ENCODE measurements at regions not wholly inside any gene's neighbourhood (a gene's known extent, or its start where the extent isn't known, plus 50 kb on each side); places are given as distances from the start of the nearest gene placed in this dataset.

GRCh38 chr13:31056644-31057271 lies 104.9 kb downstream of the HSPH1 start:
- no peak overlapping the region for H3K4me2 ChIP-seq (ENCODE audit: low read length)
- TF ChIP-seq EZH2phosphoT487 (IDR thresholded peaks at IDR 0.05; ENCODE audit: borderline replicate concordance, low read length) = no peak
- no peak for TF ChIP-seq CTCF (IDR thresholded peaks at IDR 0.05; ENCODE audit: low read depth, low read length, poor library complexity, severe bottlenecking)
- H3K4me1 ChIP-seq (ENCODE audit: control insufficient read depth, low read length) = no peaks in the 10 kb centered on the region
- no peaks in the 10 kb centered on the region for H3K9me2 ChIP-seq (replicated peaks; ENCODE audit: control insufficient read depth, low read length)
- H3K27ac ChIP-seq (ENCODE audit: low read depth, low read length) = no peak overlapping the region
- H3K79me2 ChIP-seq (ENCODE audit: control insufficient read depth, low read length) = no peaks in the 10 kb centered on the region
- H3K27me3 ChIP-seq (ENCODE audit: control insufficient read depth, low read length) = peaks cover 5% of the 10 kb centered on the region
- no peaks in the 10 kb centered on the region for H4K20me1 ChIP-seq (ENCODE audit: control insufficient read depth, insufficient read depth, low read depth, low read length)
- H3K36me3 ChIP-seq (ENCODE audit: control insufficient read depth, low read length) = no peaks in the 10 kb centered on the region
- H3F3A ChIP-seq (ENCODE audit: control insufficient read depth, insufficient read depth) = no peaks in the 10 kb centered on the region
- no peak overlapping the region for H3K4me3 ChIP-seq (ENCODE audit: low read length)
- no peaks in the 10 kb centered on the region for H3K9me3 ChIP-seq (ENCODE audit: control insufficient read depth, insufficient read depth, low read length)

- no peak for TF ChIP-seq EZH2phosphoT487 (IDR thresholded peaks at IDR 0.05; ENCODE audit: borderline replicate concordance, low read length)
- no peak for TF ChIP-seq CTCF (IDR thresholded peaks at IDR 0.05; ENCODE audit: low read depth, low read length, poor library complexity, severe bottlenecking)
- Histone ChIP-seq H3K79me2 (ENCODE audit: control insufficient read depth, low read length) (no peaks in the 10 kb centered on the region), H3K36me3 (ENCODE audit: control insufficient read depth, low read length) (no peaks in the 10 kb centered on the region), H3F3A (ENCODE audit: control insufficient read depth, insufficient read depth) (no peaks in the 10 kb centered on the region), H3K4me3 (ENCODE audit: low read length) (no peak overlapping the region), H3K27me3 (ENCODE audit: control insufficient read depth, low read length) (peaks cover 8% of the 10 kb centered on the region), H3K27ac (ENCODE audit: low read depth, low read length) (no peak overlapping the region), H4K20me1 (ENCODE audit: control insufficient read depth, insufficient read depth, low read depth, low read length) (no peaks in the 10 kb centered on the region), H3K9me3 (ENCODE audit: control insufficient read depth, insufficient read depth, low read length) (no peaks in the 10 kb centered on the region), H3K4me1 (ENCODE audit: control insufficient read depth, low read length) (no peaks in the 10 kb centered on the region), H3K9me2 (replicated peaks; ENCODE audit: control insufficient read depth, low read length) (no peaks in the 10 kb centered on the region), H3K4me2 (ENCODE audit: low read length) (no peak overlapping the region)
Observed at GRCh38 chr13:31055589-31055988, 106.1 kb downstream of the HSPH1 start.

- Histone ChIP-seq H3K9me2 (replicated peaks; ENCODE audit: control insufficient read depth, low read length) (no peaks in the 10 kb centered on the region), H4K20me1 (ENCODE audit: control insufficient read depth, insufficient read depth, low read depth, low read length) (no peaks in the 10 kb centered on the region), H3K36me3 (ENCODE audit: control insufficient read depth, low read length) (no peaks in the 10 kb centered on the region), H3K9me3 (ENCODE audit: control insufficient read depth, insufficient read depth, low read length) (no peaks in the 10 kb centered on the region), H3K27me3 (ENCODE audit: control insufficient read depth, low read length) (peaks cover 8% of the 10 kb centered on the region), H3K4me2 (ENCODE audit: low read length) (no peak overlapping the region), H3K79me2 (ENCODE audit: control insufficient read depth, low read length) (no peaks in the 10 kb centered on the region), H3K4me1 (ENCODE audit: control insufficient read depth, low read length) (no peaks in the 10 kb centered on the region), H3F3A (ENCODE audit: control insufficient read depth, insufficient read depth) (no peaks in the 10 kb centered on the region), H3K27ac (ENCODE audit: low read depth, low read length) (no peak overlapping the region), H3K4me3 (ENCODE audit: low read length) (no peak overlapping the region)
- TF ChIP-seq EZH2phosphoT487 (IDR thresholded peaks at IDR 0.05; ENCODE audit: borderline replicate concordance, low read length) (no peak), CTCF (IDR thresholded peaks at IDR 0.05; ENCODE audit: low read depth, low read length, poor library complexity, severe bottlenecking) (no peak)
Observed at GRCh38 chr13:31054632-31055031, 107.1 kb downstream of the HSPH1 start.

Data from DOHH2 (cell line).